Panc1 (cell line): ENCODE measurements at regions not wholly inside any gene's neighbourhood (a gene's known extent, or its start where the extent isn't known, plus 50 kb on each side); places are given as distances from the start of the nearest gene placed in this dataset.

Experiments
- ATAC-seq: fragments of 200-7000 bp; cut with Tn5 transposase; 2 replicates; pipeline ENCODE4 v1.9.1; 2020; ENCODE audit warnings: mild to moderate bottlenecking, moderate library complexity
- BruUV-seq: library from RNA; stranded (reverse); fragments of 400-500 nt; replicated peaks from 2 replicates; lab custom pipeline; 2021; lab: Mats Ljungman, UMichigan
- CTCF ChIA-PET: fragments of 300-600 bp; sonication (Branson Sonifier 250); formaldehyde crosslinking; loops from one replicate; lab custom pipeline; 2022; ENCODE audit warnings: antibody characterized with exemption; lab: Charles Lee
- POLR2A ChIA-PET: fragments of 300-600 bp; sonication (Branson Sonifier 250); formaldehyde crosslinking; loops from one replicate; lab custom pipeline; 2022; ENCODE audit warnings: antibody characterized with exemption; lab: Charles Lee
- DNase-seq: peaks from one replicate; pipeline ENCODE4 v3.0.0-alpha.2; 2010; ENCODE audit warnings: low read depth, low spot score
- H3K27ac ChIP-seq: 2 replicates; pipeline ENCODE4 v1.5.1; 2011; ENCODE audit warnings: mild to moderate bottlenecking, low read length, inconsistent platforms
- H3K27me3 ChIP-seq: fragments of 200-500 bp; sonication (Bioruptor generic); 2 replicates; pipeline ENCODE4 v1.6.0; 2014; ENCODE audit warnings: low read length, inconsistent platforms; ENCODE audit not compliant: control insufficient read depth, insufficient read depth
- H3K36me3 ChIP-seq: fragments of 200-500 bp; sonication (Bioruptor generic); 2 replicates; pipeline ENCODE4 v1.5.1; 2014; ENCODE audit warnings: inconsistent platforms, mild to moderate bottlenecking, low read length, moderate library complexity; ENCODE audit not compliant: control insufficient read depth, insufficient read depth
- H3K4me1 ChIP-seq: 2 replicates; pipeline ENCODE4 v1.5.1; 2011; ENCODE audit warnings: inconsistent platforms, mild to moderate bottlenecking, low read length, moderate library complexity; ENCODE audit not compliant: control insufficient read depth, insufficient read depth
- H3K4me3 ChIP-seq, 2 experiments: 2 replicates each; pipeline ENCODE4 v1.5.1; 2011 to 2012; ENCODE audit warnings: low read depth in 2 of 2, low read length in 2 of 2, mild to moderate bottlenecking in 2 of 2, inconsistent platforms in 1 of 2, moderate library complexity in 1 of 2
- H3K9me3 ChIP-seq: fragments of 200-500 bp; sonication (Bioruptor generic); 2 replicates; pipeline ENCODE4 v1.5.1; 2014; ENCODE audit warnings: low read depth, mild to moderate bottlenecking, inconsistent platforms, low read length, moderate library complexity; ENCODE audit not compliant: control insufficient read depth, insufficient read depth
- CTCF ChIP-seq: fragments of 450-650 bp; IDR thresholded peaks from 2 replicates; pipeline ENCODE4 v1.5.1; 2017; ENCODE audit warnings: mild to moderate bottlenecking
- POLR2AphosphoS5 ChIP-seq: IDR thresholded peaks from 2 replicates; pipeline ENCODE4 v1.6.1; 2012; ENCODE audit warnings: mild to moderate bottlenecking, low read depth, low read length, moderate library complexity
- REST ChIP-seq, 2 experiments: IDR thresholded peaks; 2 replicates each; pipeline ENCODE4 v1.6.1; 2011 to 2012; ENCODE audit warnings: low read depth in 2 of 2, control low read depth in 1 of 2, low read length in 1 of 2, mild to moderate bottlenecking in 1 of 2, moderate library complexity in 1 of 2; ENCODE audit not compliant: insufficient read depth in 1 of 2
- SIN3A ChIP-seq: IDR thresholded peaks from 2 replicates; pipeline ENCODE4 v1.6.1; 2012; ENCODE audit warnings: low read depth, mild to moderate bottlenecking, low read length, moderate library complexity, borderline replicate concordance; ENCODE audit not compliant: insufficient read depth
- TCF7L2 ChIP-seq: IDR thresholded peaks from 2 replicates; pipeline ENCODE4 v1.6.1; 2011; ENCODE audit warnings: mild to moderate bottlenecking, low read depth, low read length, inconsistent platforms
- in situ Hi-C: cut with HindIII; loops from 2 replicates; pipeline ENCODE4 v1.10.0; 2016; ENCODE audit warnings: low sequenced_read_pairs, low pct_unique_long_range_greater_than_20kb
- intact Hi-C: fragments of 100-400 bp; cut with micrococcal nuclease; formaldehyde crosslinking; loops from one replicate; pipeline ENCODE4 v1.10.0; 2022; ENCODE audit not compliant: unreplicated experiment

- intact Hi-C loops: no loop called here
- Histone ChIP-seq H3K4me3 (no peak overlapping the region), H3K4me1 (no peaks in the 10 kb centered on the region), H3K27ac (no peak overlapping the region), H3K9me3 (no peaks in the 10 kb centered on the region), H3K36me3 (no peaks in the 10 kb centered on the region), H3K27me3 (no peaks in the 10 kb centered on the region)
- in situ Hi-C loops: no loop called here
- TF ChIP-seq SIN3A: no peak
- no peak for TF ChIP-seq TCF7L2
- no peak for TF ChIP-seq POLR2AphosphoS5
- TF ChIP-seq CTCF: no peak
- TF ChIP-seq REST (IDR thresholded peaks at IDR 0.05; ENCODE audit: insufficient read depth in 1 of 2, low read depth in 2 of 2, low read length in 1 of 2): no peak
- CTCF ChIA-PET: no interaction called here
- DNase-seq (no peak), ATAC-seq (no peak)
- BruUV-seq: no TSS peak
- POLR2A ChIA-PET: no interaction called here
These were observed 557.3 kb upstream of the MAP3K7 start for GRCh38 chr6:91144126-91144525.

GRCh38 chr6:91142154-91142553 is 555.3 kb upstream of the MAP3K7 start:
- in situ Hi-C loops: no loop called here
- Histone ChIP-seq H3K4me3 (no peak overlapping the region), H3K4me1 (no peaks in the 10 kb centered on the region), H3K9me3 (no peaks in the 10 kb centered on the region), H3K27ac (no peak overlapping the region), H3K36me3 (no peaks in the 10 kb centered on the region), H3K27me3 (no peaks in the 10 kb centered on the region)
- DNase-seq (no peak), ATAC-seq (no peak)
- CTCF ChIA-PET: no interaction called here
- TF ChIP-seq POLR2AphosphoS5 (no peak), REST (IDR thresholded peaks at IDR 0.05; ENCODE audit: insufficient read depth in 1 of 2, low read depth in 2 of 2, low read length in 1 of 2) (no peak)
- POLR2A ChIA-PET: no interaction called here
- no TSS peak for BruUV-seq
- intact Hi-C loops: no loop called here
